ENCODE measurements at regions not wholly inside any gene's neighbourhood (a gene's known extent, or its start where the extent isn't known, plus 50 kb on each side); places are given as distances from the start of the nearest gene placed in this dataset.

GRCh38 chr10:44477046-44477425 is 92.1 kb upstream of the CXCL12 start:
- TF ChIP-seq CTCF (IDR thresholded peaks at IDR 0.05) (no peak), EP300 (IDR thresholded peaks at IDR 0.05) (no peak), POLR2A (IDR thresholded peaks at IDR 0.05) (no peak)
